ENCODE measurements at regions not wholly inside any gene's neighbourhood (a gene's known extent, or its start where the extent isn't known, plus 50 kb on each side); places are given as distances from the start of the nearest gene placed in this dataset.

DNA sequence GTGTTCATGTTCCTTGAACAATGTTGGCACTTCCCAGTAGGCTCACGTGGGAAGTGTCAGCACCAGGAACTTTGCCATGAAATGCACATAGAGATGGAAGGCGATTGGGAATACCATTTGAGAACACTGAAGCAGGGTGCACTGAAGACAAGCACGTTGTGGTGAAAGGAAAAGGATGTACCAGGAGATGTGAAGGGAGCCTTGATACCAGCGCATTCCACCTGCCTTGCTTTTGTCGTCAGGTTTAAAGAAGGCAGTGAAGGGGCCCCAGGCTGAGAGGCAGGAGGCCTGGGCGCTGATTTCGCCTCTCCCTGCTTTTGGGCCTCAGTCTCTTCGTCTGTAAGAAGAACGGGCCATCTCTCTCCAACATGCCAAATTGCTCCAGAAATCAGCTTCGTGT lies 194.5 kb upstream of the HES1 start:
- ChIA-PET CTCF (ENCODE audit: partially characterized antibody) (no interaction called here), POLR2A (ENCODE audit: partially characterized antibody) (no interaction called here)
- H3K9me3 Mint-ChIP-seq: no peaks in the 10 kb centered on the region

DNA sequence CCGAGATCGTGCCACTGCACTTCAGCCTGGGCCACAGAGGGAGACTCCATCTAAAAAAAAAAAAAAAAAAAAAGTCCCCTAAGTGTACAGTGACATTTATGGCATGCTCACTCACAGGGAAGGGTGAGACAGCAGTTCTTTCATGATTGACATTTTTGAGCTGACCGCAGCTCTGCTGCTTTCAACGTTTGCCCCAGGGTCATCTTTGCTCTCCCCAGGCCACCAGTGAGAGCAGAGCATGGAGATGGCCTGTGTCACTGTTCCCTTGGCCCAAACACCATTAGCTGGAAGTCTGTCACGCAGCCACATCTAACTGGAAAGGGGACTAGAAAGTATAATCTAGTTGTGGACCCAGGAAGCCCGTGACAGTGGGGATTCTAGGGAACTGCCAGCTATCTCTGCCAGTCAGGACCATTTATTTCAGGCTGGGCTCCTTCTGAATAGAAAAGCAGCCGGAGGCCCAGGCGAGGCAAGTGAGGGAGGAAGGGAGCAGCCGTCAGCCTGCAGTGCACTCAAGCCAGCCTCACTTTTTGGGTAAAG lies 193.4 kb upstream of the HES1 start:
- intact Hi-C loops (cut with micrococcal nuclease): no loop called here
- Mint-ChIP-seq H3K9me3 (no peaks in the 10 kb centered on the region), H3K27me3 (peaks cover 4% of the 10 kb centered on the region in 2 donors), H3K27ac (no peak overlapping the region), H3K36me3 (no peaks in the 10 kb centered on the region), H3K4me3 (no peak overlapping the region), H3K4me1 (no peaks in the 10 kb centered on the region)
- ChIA-PET POLR2A (ENCODE audit: partially characterized antibody) (no interaction called here), CTCF (ENCODE audit: partially characterized antibody) (interaction anchor here (0.6 kb wide), 1 partner anchor 374 kb away, joined by 3 read pairs; no protein-coding TSS in a partner anchor)
- no peaks in the 10 kb centered on the region for H3K27me3 ChIP-seq (ENCODE audit: insufficient read depth, low read length)
- H3K36me3 ChIP-seq (ENCODE audit: insufficient read depth, low read length): no peaks in the 10 kb centered on the region
- H3K4me3 ChIP-seq (ENCODE audit: low read length in 2 of 2): no peak overlapping the region
- no peaks in the 10 kb centered on the region for H3K4me1 ChIP-seq (ENCODE audit: insufficient read depth, low read length)
- no peaks in the 10 kb centered on the region for H3K9me3 ChIP-seq (ENCODE audit: control insufficient read depth in 1 of 2, low read length in 2 of 2)
- no peak overlapping the region for H3K27ac ChIP-seq (ENCODE audit: low read depth, low read length)
- DNase-seq: no peak

More for the DNA sequence above, 194.5 kb upstream of the HES1 start:
- H3K27me3 Mint-ChIP-seq: peaks cover 0 to 4% of the 10 kb centered on the region in 2 donors
- no peak overlapping the region for H3K4me3 Mint-ChIP-seq
- DNase-seq: no peak
- H3K27ac Mint-ChIP-seq: no peak overlapping the region
- H3K4me1 Mint-ChIP-seq: no peaks in the 10 kb centered on the region
- no peaks in the 10 kb centered on the region for H3K36me3 ChIP-seq (ENCODE audit: insufficient read depth, low read length)
- H3K27ac ChIP-seq (ENCODE audit: low read depth, low read length): no peak overlapping the region
- no peaks in the 10 kb centered on the region for H3K4me1 ChIP-seq (ENCODE audit: insufficient read depth, low read length)
- no peaks in the 10 kb centered on the region for H3K27me3 ChIP-seq (ENCODE audit: insufficient read depth, low read length)
- intact Hi-C loops (cut with micrococcal nuclease): no loop called here
- no peaks in the 10 kb centered on the region for H3K36me3 Mint-ChIP-seq
- no peaks in the 10 kb centered on the region for H3K9me3 ChIP-seq (ENCODE audit: control insufficient read depth in 1 of 2, low read length in 2 of 2)
- H3K4me3 ChIP-seq (ENCODE audit: low read length in 2 of 2): no peak overlapping the region

- CTCF ChIA-PET (ENCODE audit: partially characterized antibody): no interaction called here
- intact Hi-C loops (cut with micrococcal nuclease): no loop called here
These were observed 192.7 kb upstream of the HES1 start for GRCh38 chr3:193943200-193943599.

GRCh38 chr3:193943851-193944517 lies 192.0 kb upstream of the HES1 start:
- H3K27ac Mint-ChIP-seq: no peak overlapping the region
- Histone ChIP-seq H3K4me3 (ENCODE audit: low read length in 2 of 2) (no peak overlapping the region), H3K9me3 (ENCODE audit: control insufficient read depth in 1 of 2, low read length in 2 of 2) (no peaks in the 10 kb centered on the region), H3K4me1 (ENCODE audit: insufficient read depth, low read length) (no peaks in the 10 kb centered on the region), H3K27ac (ENCODE audit: low read depth, low read length) (no peak overlapping the region), H3K27me3 (ENCODE audit: insufficient read depth, low read length) (no peaks in the 10 kb centered on the region), H3K36me3 (ENCODE audit: insufficient read depth, low read length) (no peaks in the 10 kb centered on the region)
- no peaks in the 10 kb centered on the region for H3K4me1 Mint-ChIP-seq
- peaks cover 4 to 9% of the 10 kb centered on the region in 2 donors for H3K27me3 Mint-ChIP-seq
- ChIA-PET CTCF (ENCODE audit: partially characterized antibody) (no interaction called here), POLR2A (ENCODE audit: partially characterized antibody) (no interaction called here)
- no peaks in the 10 kb centered on the region for H3K36me3 Mint-ChIP-seq
- DNase-seq: no peak
- no peaks in the 10 kb centered on the region for H3K9me3 Mint-ChIP-seq
- H3K4me3 Mint-ChIP-seq: no peak overlapping the region
- intact Hi-C loops (cut with micrococcal nuclease): no loop called here

More at GRCh38 chr3:193943200-193943599, 192.7 kb upstream of the HES1 start:
- H3K27ac Mint-ChIP-seq: no peak overlapping the region
- Histone ChIP-seq H3K4me3 (ENCODE audit: low read length in 2 of 2) (no peak overlapping the region), H3K9me3 (ENCODE audit: control insufficient read depth in 1 of 2, low read length in 2 of 2) (no peaks in the 10 kb centered on the region), H3K27me3 (ENCODE audit: insufficient read depth, low read length) (no peaks in the 10 kb centered on the region), H3K4me1 (ENCODE audit: insufficient read depth, low read length) (no peaks in the 10 kb centered on the region), H3K27ac (ENCODE audit: low read depth, low read length) (no peak overlapping the region), H3K36me3 (ENCODE audit: insufficient read depth, low read length) (no peaks in the 10 kb centered on the region)
- H3K4me3 Mint-ChIP-seq: no peak overlapping the region
- H3K4me1 Mint-ChIP-seq: no peaks in the 10 kb centered on the region
- H3K9me3 Mint-ChIP-seq: no peaks in the 10 kb centered on the region
- no peak for DNase-seq
- H3K36me3 Mint-ChIP-seq: no peaks in the 10 kb centered on the region
- POLR2A ChIA-PET (ENCODE audit: partially characterized antibody): no interaction called here
- peaks cover 4% of the 10 kb centered on the region in 2 donors for H3K27me3 Mint-ChIP-seq

DNA sequence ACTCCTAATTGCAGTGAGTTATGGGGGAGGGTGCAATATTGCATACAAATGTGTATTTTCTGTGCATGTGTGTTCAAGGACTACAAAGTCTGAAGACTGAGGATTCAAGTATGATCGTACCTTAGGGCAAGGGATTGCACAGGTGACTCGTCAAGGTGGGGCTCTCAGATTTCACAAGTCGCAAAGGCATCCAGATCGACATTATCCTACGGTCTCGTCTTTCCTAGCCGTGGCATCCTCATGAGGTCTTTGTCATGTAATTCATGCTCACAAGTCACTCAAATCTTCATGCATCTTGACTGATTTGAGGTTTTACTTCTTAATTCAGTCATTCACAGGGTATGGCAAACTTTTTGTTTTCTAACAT lies 191.4 kb upstream of the HES1 start:
- no peak overlapping the region for H3K27ac ChIP-seq (ENCODE audit: low read depth, low read length)
- Mint-ChIP-seq H3K36me3 (no peaks in the 10 kb centered on the region), H3K9me3 (no peaks in the 10 kb centered on the region), H3K27ac (no peak overlapping the region), H3K27me3 (peaks cover 4 to 9% of the 10 kb centered on the region in 2 donors), H3K4me3 (no peak overlapping the region), H3K4me1 (no peaks in the 10 kb centered on the region)
- no peaks in the 10 kb centered on the region for H3K4me1 ChIP-seq (ENCODE audit: insufficient read depth, low read length)
- intact Hi-C loops (cut with micrococcal nuclease): no loop called here
- no peak for DNase-seq
- H3K36me3 ChIP-seq (ENCODE audit: insufficient read depth, low read length): no peaks in the 10 kb centered on the region
- no peak overlapping the region for H3K4me3 ChIP-seq (ENCODE audit: low read length in 2 of 2)
- POLR2A ChIA-PET (ENCODE audit: partially characterized antibody): no interaction called here
- H3K27me3 ChIP-seq (ENCODE audit: insufficient read depth, low read length): no peaks in the 10 kb centered on the region
- H3K9me3 ChIP-seq (ENCODE audit: control insufficient read depth in 1 of 2, low read length in 2 of 2): no peaks in the 10 kb centered on the region
- CTCF ChIA-PET (ENCODE audit: partially characterized antibody): no interaction called here

GRCh38 chr3:193945143-193945542 lies 190.8 kb upstream of the HES1 start:
- POLR2A ChIA-PET (ENCODE audit: partially characterized antibody): no interaction called here
- no peaks in the 10 kb centered on the region for H3K9me3 Mint-ChIP-seq

GRCh38 chr3:193946945-193947344 lies 189.0 kb upstream of the HES1 start:
- Histone ChIP-seq H3K4me3 (ENCODE audit: low read length in 2 of 2) (no peak overlapping the region), H3K9me3 (ENCODE audit: control insufficient read depth in 1 of 2, low read length in 2 of 2) (no peaks in the 10 kb centered on the region), H3K4me1 (ENCODE audit: insufficient read depth, low read length) (no peaks in the 10 kb centered on the region), H3K27me3 (ENCODE audit: insufficient read depth, low read length) (no peaks in the 10 kb centered on the region), H3K27ac (ENCODE audit: low read depth, low read length) (no peak overlapping the region), H3K36me3 (ENCODE audit: insufficient read depth, low read length) (no peaks in the 10 kb centered on the region)
- H3K36me3 Mint-ChIP-seq: no peaks in the 10 kb centered on the region
- no peaks in the 10 kb centered on the region for H3K4me1 Mint-ChIP-seq
- peaks cover 0 to 1% (median 0%) of the 10 kb centered on the region in 8 donors for H3K9me3 Mint-ChIP-seq
- intact Hi-C loops (cut with micrococcal nuclease): no loop called here
- ChIA-PET CTCF (ENCODE audit: partially characterized antibody) (interaction anchor here (0.6 to 1.4 kb wide), 3 partner anchors 23 to 1111 kb away, joined by 3 to 4 read pairs (median 3); no protein-coding TSS in a partner anchor), POLR2A (ENCODE audit: partially characterized antibody) (no interaction called here)
- H3K27me3 Mint-ChIP-seq: peaks cover 4 to 9% of the 10 kb centered on the region in 2 donors
- no peak overlapping the region for H3K4me3 Mint-ChIP-seq
- H3K27ac Mint-ChIP-seq: no peak overlapping the region
- DNase-seq: no peak

More at GRCh38 chr3:193945143-193945542, 190.8 kb upstream of the HES1 start:
- no peak overlapping the region for H3K27ac ChIP-seq (ENCODE audit: low read depth, low read length)
- Mint-ChIP-seq H3K27ac (no peak overlapping the region), H3K27me3 (peaks cover 4 to 9% of the 10 kb centered on the region in 2 donors), H3K4me1 (no peaks in the 10 kb centered on the region), H3K36me3 (no peaks in the 10 kb centered on the region), H3K4me3 (no peak overlapping the region)
- H3K9me3 ChIP-seq (ENCODE audit: control insufficient read depth in 1 of 2, low read length in 2 of 2): no peaks in the 10 kb centered on the region
- H3K4me3 ChIP-seq (ENCODE audit: low read length in 2 of 2): no peak overlapping the region
- intact Hi-C loops (cut with micrococcal nuclease): no loop called here
- DNase-seq: no peak
- H3K36me3 ChIP-seq (ENCODE audit: insufficient read depth, low read length): no peaks in the 10 kb centered on the region
- no peaks in the 10 kb centered on the region for H3K27me3 ChIP-seq (ENCODE audit: insufficient read depth, low read length)
- CTCF ChIA-PET (ENCODE audit: partially characterized antibody): no interaction called here
- H3K4me1 ChIP-seq (ENCODE audit: insufficient read depth, low read length): no peaks in the 10 kb centered on the region

All from CD4-positive, alpha-beta memory T cell (primary cell).